Heart left ventricle (tissue), 16 donors: ENCODE measurements at regions not wholly inside any gene's neighbourhood (a gene's known extent, or its start where the extent isn't known, plus 50 kb on each side); places are given as distances from the start of the nearest gene placed in this dataset.
A peak's percentile ranks its signal among the peaks of the same experiment; 100 is the strongest.

ENCODE experiments used
- ATAC-seq, 4 donors: fragments of 200-7000 bp; cut with Tn5 transposase; one replicate each; pipeline ENCODE4 v1.9.1; 2020 to 2022; ENCODE audit warnings: moderate library complexity in 4 of 4, mild to moderate bottlenecking in 3 of 4, moderate number of reproducible peaks in 1 of 4
- DNase-seq, 5 donors: peaks; one replicate each; pipeline ENCODE4 v3.0.0-alpha.2; 2020
- H3K27ac ChIP-seq, 12 donors: fragments of 200-600 bp; sonication (generic) in 4 of 12; one replicate each; pipeline versions ENCODE4 v1.5.0 to v1.8.0; 2016 to 2022; ENCODE audit warnings: mild to moderate bottlenecking in 2 of 12
- H3K27me3 ChIP-seq, 9 donors: fragments of 200-600 bp; sonication (generic) in 2 of 9; one replicate each; pipeline versions ENCODE4 v1.5.1 to v1.8.0; 2016 to 2022; ENCODE audit warnings: mild to moderate bottlenecking in 3 of 9
- H3K36me3 ChIP-seq, 9 donors: fragments of 200-600 bp; sonication (generic) in 2 of 9; one replicate each; pipeline versions ENCODE4 v1.5.0 to v1.8.0; 2018 to 2022; ENCODE audit warnings: mild to moderate bottlenecking in 2 of 9
- H3K4me1 ChIP-seq, 12 donors: fragments of 200-600 bp; sonication (generic) in 4 of 12; one replicate each; pipeline versions ENCODE4 v1.5.0 to v1.8.0; 2016 to 2022; ENCODE audit warnings: mild to moderate bottlenecking in 3 of 12
- H3K4me3 ChIP-seq, 12 donors: fragments of 200-600 bp; sonication (generic) in 4 of 12; one replicate each; pipeline versions ENCODE4 v1.5.0 to v1.8.0; 2017 to 2022; ENCODE audit warnings: mild to moderate bottlenecking in 9 of 12, moderate library complexity in 4 of 12
- H3K9me3 ChIP-seq, 12 donors: fragments of 200-600 bp; sonication (generic) in 4 of 12; one replicate each; pipeline versions ENCODE4 v1.5.0 to v1.8.0; 2016 to 2022; ENCODE audit warnings: mild to moderate bottlenecking in 1 of 12
- POLR2A ChIP-seq, 2 donors: fragments of 450-650 bp; IDR thresholded peaks; one replicate each; pipeline ENCODE4 v1.6.1; 2017; ENCODE audit warnings: antibody characterized with exemption in 2 of 2, mild to moderate bottlenecking in 2 of 2, moderate library complexity in 2 of 2
- WGBS, 4 donors: extraction: QIAGEN DNeasy Blood & Tissue Kit in 2 of 4; methylation state at CpG; one replicate each; pipeline versions ENCODE4 v1.1.5 to v1.1.7; 2013 to 2018; 5-methylcytosine and 5-hydroxymethylcytosine counted together
- intact Hi-C, 10 donors: fragments of 100-400 bp; cut with DNase I; formaldehyde crosslinking; loops; one replicate each; pipeline versions ENCODE4 v1.11.1 to v1.14.2; 2022
- TF ChIP-seq, protein P1 (sequence below), 12 donors: fragments of 200-600 bp; sonication (generic) in 4 of 12; IDR thresholded peaks; one replicate each; pipeline versions ENCODE4 v1.5.0 to v1.8.0; 2018 to 2022; ENCODE audit warnings: antibody characterized with exemption in 12 of 12, mild to moderate bottlenecking in 5 of 12
- donor health status: ischemic (EF 13 %, LVEDD 7.1; RV severe dilation, severe dysfunction).
- donor health status: healthy with polysubstance abuse.
- donor health status: DM: no; HTN: yes; CAD: no.
- donor health status: DM: no; HTN: no; CAD: no.
- donor health status: ischemic (EF 25% LVEDD 6.9; RV normal size, moderate dysfunction).
- donor health status: ischemic (EF 25% LVEDD 5.7; RV mildly dilated, moderate dysfunction).
- donor health status: healthy.
- donor health status: DM: yes; HTN: yes; CAD: no.
- donor health status: ischemic (EF 35%, LVEDD 5.7; RV mildly dilated, moderate dysfunction).
- donor health status: nonischemic (EF 11% LVEDD 7.7; RV severe dilation, severe dysfunction).
- donor health status: DM: yes; HTN: yes; CAD: no.
- donor health status: PGD.
- donor health status: ischemic (EF 29% LVEDD 5.4; RV normal size, mild dysfunction).
- donor health status: nonischemic (EF 23%, LVEDD 6.1; RV moderate dilation, normal function).

GRCh38 chr2:215522237-215522636 lies 86.4 kb upstream of the FN1 start:
- Histone ChIP-seq H3K36me3 (no peaks in the 10 kb centered on the region), H3K4me1 (peaks cover 0 to 9% (median 0%) of the 10 kb centered on the region in 12 donors), H3K4me3 (no peak overlapping the region), H3K9me3 (no peaks in the 10 kb centered on the region), H3K27me3 (no peaks in the 10 kb centered on the region), H3K27ac (peak overlapping the region in 6 of 12 donors; percentile 28 to 55 (median 46))
- 82 to 90% (median 88%) methylated on average over 1 of the region's 1 CpG for WGBS, 4 donors
- TF ChIP-seq, protein P1, sequence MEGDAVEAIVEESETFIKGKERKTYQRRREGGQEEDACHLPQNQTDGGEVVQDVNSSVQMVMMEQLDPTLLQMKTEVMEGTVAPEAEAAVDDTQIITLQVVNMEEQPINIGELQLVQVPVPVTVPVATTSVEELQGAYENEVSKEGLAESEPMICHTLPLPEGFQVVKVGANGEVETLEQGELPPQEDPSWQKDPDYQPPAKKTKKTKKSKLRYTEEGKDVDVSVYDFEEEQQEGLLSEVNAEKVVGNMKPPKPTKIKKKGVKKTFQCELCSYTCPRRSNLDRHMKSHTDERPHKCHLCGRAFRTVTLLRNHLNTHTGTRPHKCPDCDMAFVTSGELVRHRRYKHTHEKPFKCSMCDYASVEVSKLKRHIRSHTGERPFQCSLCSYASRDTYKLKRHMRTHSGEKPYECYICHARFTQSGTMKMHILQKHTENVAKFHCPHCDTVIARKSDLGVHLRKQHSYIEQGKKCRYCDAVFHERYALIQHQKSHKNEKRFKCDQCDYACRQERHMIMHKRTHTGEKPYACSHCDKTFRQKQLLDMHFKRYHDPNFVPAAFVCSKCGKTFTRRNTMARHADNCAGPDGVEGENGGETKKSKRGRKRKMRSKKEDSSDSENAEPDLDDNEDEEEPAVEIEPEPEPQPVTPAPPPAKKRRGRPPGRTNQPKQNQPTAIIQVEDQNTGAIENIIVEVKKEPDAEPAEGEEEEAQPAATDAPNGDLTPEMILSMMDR (IDR thresholded peaks at IDR 0.05), result no peak
- TF ChIP-seq POLR2A (IDR thresholded peaks at IDR 0.05), result no peak
- ATAC-seq (peak in 3 of 4 donors; percentile 31 to 83 (median 64)), DNase-seq (no peak)
- intact Hi-C loops, result no loop called here

- TF ChIP-seq POLR2A (IDR thresholded peaks at IDR 0.05), result no peak
- TF ChIP-seq, protein P1 (IDR thresholded peaks at IDR 0.05), result no peak
- Histone ChIP-seq H3K9me3 (no peaks in the 10 kb centered on the region), H3K4me1 (peaks cover 0 to 9% (median 0%) of the 10 kb centered on the region in 12 donors), H3K36me3 (no peaks in the 10 kb centered on the region), H3K4me3 (no peak overlapping the region), H3K27me3 (no peaks in the 10 kb centered on the region), H3K27ac (peak overlapping the region in 2 of 12 donors; percentile 2 to 3)
- WGBS, 4 donors, result 41 to 58% (median 55%) methylated on average over 3 of the region's 3 CpGs
- no peak for DNase-seq
- ATAC-seq, result peak in 1 of 4 donors; percentile 26
- intact Hi-C loops, result no loop called here
Measured at GRCh38 chr2:215521031-215521430, 85.2 kb upstream of the FN1 start.

GRCh38 chr2:215517391-215517790 lies 81.5 kb upstream of the FN1 start:
- H3K4me1 ChIP-seq, result peaks cover 0 to 9% (median 0%) of the 10 kb centered on the region in 12 donors
- no peak overlapping the region for H3K27ac ChIP-seq
- 72 to 100% (median 86%) methylated on average over 2 of the region's 2 CpGs for WGBS, 4 donors
- H3K36me3 ChIP-seq, result no peaks in the 10 kb centered on the region
- H3K27me3 ChIP-seq, result no peaks in the 10 kb centered on the region
- TF ChIP-seq POLR2A (IDR thresholded peaks at IDR 0.05), result no peak
- TF ChIP-seq, protein P1 (IDR thresholded peaks at IDR 0.05), result no peak
- no peak for DNase-seq
- no peaks in the 10 kb centered on the region for H3K9me3 ChIP-seq
- H3K4me3 ChIP-seq, result no peak overlapping the region
- intact Hi-C loops, result no loop called here
- no peak for ATAC-seq

- no peak overlapping the region for H3K4me3 ChIP-seq
- no peak for TF ChIP-seq POLR2A (IDR thresholded peaks at IDR 0.05)
- TF ChIP-seq, protein P1 (IDR thresholded peaks at IDR 0.05), result no peak
- H3K4me1 ChIP-seq, result no peaks in the 10 kb centered on the region
- 95 to 99% (median 96%) methylated on average over 14 to 16 of the region's 16 CpGs for WGBS, 4 donors
- no peaks in the 10 kb centered on the region for H3K36me3 ChIP-seq
- no peak for DNase-seq
- no peak overlapping the region for H3K27ac ChIP-seq
- intact Hi-C loops, result no loop called here
- no peak for ATAC-seq
- H3K9me3 ChIP-seq, result no peaks in the 10 kb centered on the region
- H3K27me3 ChIP-seq, result no peaks in the 10 kb centered on the region
Measured at GRCh38 chr2:215514516-215514915, 78.6 kb upstream of the FN1 start.
